NT2/D1 (cell line): ENCODE measurements at regions not wholly inside any gene's neighbourhood (a gene's known extent, or its start where the extent isn't known, plus 50 kb on each side); places are given as distances from the start of the nearest gene placed in this dataset.

Source experiments
- SUZ12 ChIP-seq: IDR thresholded peaks from 2 replicates; pipeline ENCODE4 v1.6.1; 2011; ENCODE audit not compliant: insufficient read length, insufficient read depth; ENCODE audit errors: extremely low read depth
- YY1 ChIP-seq: IDR thresholded peaks from 2 replicates; pipeline ENCODE4 v1.6.1; 2011; ENCODE audit not compliant: insufficient read length, insufficient read depth
- ZNF274 ChIP-seq: IDR thresholded peaks from 2 replicates; pipeline ENCODE4 v1.6.1; 2011; ENCODE audit warnings: mild to moderate bottlenecking, low read depth, low read length

DNA sequence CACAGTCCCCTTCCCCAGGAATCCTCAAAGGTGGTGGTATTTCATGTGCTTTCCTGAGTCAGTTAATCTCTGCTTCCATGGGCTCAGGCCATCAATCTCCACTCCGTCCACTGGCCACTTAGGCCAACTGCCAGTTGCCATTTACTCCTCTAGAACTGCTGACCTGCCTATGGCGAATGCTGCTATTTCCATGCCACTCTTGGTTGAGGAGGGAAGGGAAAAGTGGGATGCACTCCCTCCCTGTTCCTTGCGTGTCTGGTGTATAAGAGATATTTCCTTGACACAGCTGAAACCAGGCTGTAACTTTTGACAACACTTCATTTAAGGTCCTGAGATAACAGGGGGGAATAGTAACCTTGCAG is 261.5 kb downstream of the MREG start:
- no peak for TF ChIP-seq YY1
- no peak for TF ChIP-seq SUZ12
- TF ChIP-seq ZNF274: no peak
